22Rv1 (cell line): ENCODE measurements at regions not wholly inside any gene's neighbourhood (a gene's known extent, or its start where the extent isn't known, plus 50 kb on each side); places are given as distances from the start of the nearest gene placed in this dataset.

ENCODE experiments used
- CTCF ChIP-seq: fragments of 450-650 bp; IDR thresholded peaks from 2 replicates; pipeline ENCODE4 v1.5.1; 2017; ENCODE audit warnings: mild to moderate bottlenecking
- ZFX ChIP-seq: fragments of 450-650 bp; IDR thresholded peaks from 2 replicates; pipeline ENCODE4 v1.6.1; 2017; ENCODE audit warnings: antibody characterized with exemption, borderline replicate concordance

GRCh38 chr9:87085521-87085920 is 138.2 kb upstream of the GAS1 start:
- TF ChIP-seq CTCF = no peak
- TF ChIP-seq ZFX = no peak
